ENCODE measurements at regions not wholly inside any gene's neighbourhood (a gene's known extent, or its start where the extent isn't known, plus 50 kb on each side); places are given as distances from the start of the nearest gene placed in this dataset.

DNA sequence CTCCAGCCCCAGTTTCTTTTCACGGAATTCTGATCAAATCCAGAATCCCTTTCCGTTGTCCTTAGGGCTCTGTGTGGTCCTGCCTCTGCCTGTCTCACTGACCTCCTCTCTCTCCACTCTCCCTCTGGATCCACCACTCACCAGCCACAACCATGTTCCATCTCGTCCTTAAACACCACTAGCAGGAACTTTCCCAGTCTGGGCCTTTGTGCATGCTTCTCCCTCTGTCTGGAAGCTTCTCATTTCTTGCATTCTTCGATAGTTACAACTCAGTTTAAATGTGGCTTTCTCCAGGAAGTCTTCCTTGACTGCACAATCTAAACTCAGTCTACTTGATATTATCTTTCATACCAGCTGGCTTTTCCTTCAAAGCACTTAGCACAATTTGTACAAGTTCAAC, 117.7 kb upstream of the MSX2 start:
- Histone ChIP-seq H3K27me3 (ENCODE audit: insufficient read depth, low read length) (no peaks in the 10 kb centered on the region), H3K79me2 (ENCODE audit: insufficient read depth, low read length) (no peaks in the 10 kb centered on the region), H4K20me1 (ENCODE audit: insufficient read depth) (no peaks in the 10 kb centered on the region), H3K9me2 (ENCODE audit: insufficient read depth) (no peaks in the 10 kb centered on the region), H2AFZ (ENCODE audit: low read depth, low read length, poor library complexity, severe bottlenecking) (no peak overlapping the region), H3K4me1 (ENCODE audit: control insufficient read depth in 1 of 2, insufficient read depth in 2 of 2, low read length in 2 of 2) (peaks cover 34 to 55% of the 10 kb centered on the region in 2 experiments), H3K9ac (ENCODE audit: low read length) (no peak overlapping the region), H3K4me2 (ENCODE audit: low read length) (no peak overlapping the region), H3K27ac (ENCODE audit: low read depth, low read length) (no peak overlapping the region), H3K4me3 (replicated peaks in 1 of 2; ENCODE audit: low read depth in 1 of 2, low read length in 2 of 2) (no peak overlapping the region), H3K36me3 (ENCODE audit: control insufficient read depth in 1 of 2, insufficient read depth in 2 of 2, low read length in 2 of 2) (no peaks in the 10 kb centered on the region), H3K9me3 (ENCODE audit: control insufficient read depth in 1 of 2, insufficient read depth in 1 of 2, low read depth in 1 of 2, low read length in 2 of 2) (no peaks in the 10 kb centered on the region)
- intact Hi-C loops (cut with micrococcal nuclease): no loop called here
- ATAC-seq (no peak), DNase-seq (ENCODE audit: low read depth, low spot score) (no peak)
- no peak for TF ChIP-seq RAD21 (IDR thresholded peaks at IDR 0.05; ENCODE audit: low read depth)
- no peak for TF ChIP-seq SIN3A (IDR thresholded peaks at IDR 0.05; ENCODE audit: low read depth)
- TF ChIP-seq, protein P1, sequence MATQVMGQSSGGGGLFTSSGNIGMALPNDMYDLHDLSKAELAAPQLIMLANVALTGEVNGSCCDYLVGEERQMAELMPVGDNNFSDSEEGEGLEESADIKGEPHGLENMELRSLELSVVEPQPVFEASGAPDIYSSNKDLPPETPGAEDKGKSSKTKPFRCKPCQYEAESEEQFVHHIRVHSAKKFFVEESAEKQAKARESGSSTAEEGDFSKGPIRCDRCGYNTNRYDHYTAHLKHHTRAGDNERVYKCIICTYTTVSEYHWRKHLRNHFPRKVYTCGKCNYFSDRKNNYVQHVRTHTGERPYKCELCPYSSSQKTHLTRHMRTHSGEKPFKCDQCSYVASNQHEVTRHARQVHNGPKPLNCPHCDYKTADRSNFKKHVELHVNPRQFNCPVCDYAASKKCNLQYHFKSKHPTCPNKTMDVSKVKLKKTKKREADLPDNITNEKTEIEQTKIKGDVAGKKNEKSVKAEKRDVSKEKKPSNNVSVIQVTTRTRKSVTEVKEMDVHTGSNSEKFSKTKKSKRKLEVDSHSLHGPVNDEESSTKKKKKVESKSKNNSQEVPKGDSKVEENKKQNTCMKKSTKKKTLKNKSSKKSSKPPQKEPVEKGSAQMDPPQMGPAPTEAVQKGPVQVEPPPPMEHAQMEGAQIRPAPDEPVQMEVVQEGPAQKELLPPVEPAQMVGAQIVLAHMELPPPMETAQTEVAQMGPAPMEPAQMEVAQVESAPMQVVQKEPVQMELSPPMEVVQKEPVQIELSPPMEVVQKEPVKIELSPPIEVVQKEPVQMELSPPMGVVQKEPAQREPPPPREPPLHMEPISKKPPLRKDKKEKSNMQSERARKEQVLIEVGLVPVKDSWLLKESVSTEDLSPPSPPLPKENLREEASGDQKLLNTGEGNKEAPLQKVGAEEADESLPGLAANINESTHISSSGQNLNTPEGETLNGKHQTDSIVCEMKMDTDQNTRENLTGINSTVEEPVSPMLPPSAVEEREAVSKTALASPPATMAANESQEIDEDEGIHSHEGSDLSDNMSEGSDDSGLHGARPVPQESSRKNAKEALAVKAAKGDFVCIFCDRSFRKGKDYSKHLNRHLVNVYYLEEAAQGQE (IDR thresholded peaks at IDR 0.05; ENCODE audit: low read depth): no peak
- TF ChIP-seq JUND (IDR thresholded peaks at IDR 0.05): no peak
- TF ChIP-seq ZNF274 (IDR thresholded peaks at IDR 0.05; ENCODE audit: low read depth, low read length): no peak
- TF ChIP-seq ELF1 (IDR thresholded peaks at IDR 0.05; ENCODE audit: borderline replicate concordance, low read depth): no peak
- no peak for TF ChIP-seq TCF7L2 (IDR thresholded peaks at IDR 0.05; ENCODE audit: borderline replicate concordance, extremely low read depth, insufficient read depth, insufficient read length)
- TF ChIP-seq POLR2A (IDR thresholded peaks at IDR 0.05; ENCODE audit: borderline replicate concordance, extremely low read depth, insufficient read depth, insufficient read length): no peak
- TF ChIP-seq ZFX (IDR thresholded peaks at IDR 0.05): no peak
- no peak for TF ChIP-seq EZH2 (IDR thresholded peaks at IDR 0.05)
- TF ChIP-seq, protein P2, sequence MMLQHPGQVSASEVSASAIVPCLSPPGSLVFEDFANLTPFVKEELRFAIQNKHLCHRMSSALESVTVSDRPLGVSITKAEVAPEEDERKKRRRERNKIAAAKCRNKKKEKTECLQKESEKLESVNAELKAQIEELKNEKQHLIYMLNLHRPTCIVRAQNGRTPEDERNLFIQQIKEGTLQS (IDR thresholded peaks at IDR 0.05): no peak
- TF ChIP-seq, protein P3, sequence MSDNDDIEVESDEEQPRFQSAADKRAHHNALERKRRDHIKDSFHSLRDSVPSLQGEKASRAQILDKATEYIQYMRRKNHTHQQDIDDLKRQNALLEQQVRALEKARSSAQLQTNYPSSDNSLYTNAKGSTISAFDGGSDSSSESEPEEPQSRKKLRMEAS (IDR thresholded peaks at IDR 0.05): no peak
- no peak for TF ChIP-seq EGR1 (IDR thresholded peaks at IDR 0.05; ENCODE audit: low read depth)
- BruUV-seq (replicated peaks): no TSS peak
- ChIA-PET POLR2A (interaction anchor here (0.6 kb wide), 1 partner anchor 118 kb away, joined by 3 read pairs; the partner anchor contains the start of gene MSX2), CTCF (no interaction called here), RAD21 (ENCODE audit: low non-redundant PET in 1 of 2, low total read pairs in 2 of 2, uncharacterized antibody in 2 of 2, unreplicated experiment in 2 of 2) (no interaction called here)

Data from HCT116 (cell line).